Activated CD4-positive, alpha-beta T cell treated with anti-CD3 and anti-CD28 coated beads, Interleukin-2, amount 10 ng/mL, durations not matched to agents 24 days and 14 days (primary cell): ENCODE measurements at regions not wholly inside any gene's neighbourhood (a gene's known extent, or its start where the extent isn't known, plus 50 kb on each side); places are given as distances from the start of the nearest gene placed in this dataset.

Experiments
- DNase-seq: peaks from one replicate; pipeline ENCODE4 v3.0.0; 2022
- H3K27ac Mint-ChIP-seq: one replicate; pipeline ENCODE4 v1.8.0; 2022; ENCODE audit warnings: mild to moderate bottlenecking, mixed read lengths
- H3K27me3 Mint-ChIP-seq: one replicate; pipeline ENCODE4 v1.8.0; 2022; ENCODE audit warnings: mixed read lengths
- H3K36me3 Mint-ChIP-seq: one replicate; pipeline ENCODE4 v1.8.0; 2022; ENCODE audit warnings: low read depth, mild to moderate bottlenecking, mixed read lengths
- H3K4me1 Mint-ChIP-seq: one replicate; pipeline ENCODE4 v1.8.0; 2021; ENCODE audit warnings: mixed read lengths
- H3K4me3 Mint-ChIP-seq: one replicate; pipeline ENCODE4 v1.8.0; 2022; ENCODE audit warnings: mild to moderate bottlenecking, moderate library complexity, mixed read lengths
- H3K9me3 Mint-ChIP-seq: one replicate; pipeline ENCODE4 v1.8.0; 2021; ENCODE audit warnings: mixed read lengths
- intact Hi-C: fragments of 100-400 bp; cut with micrococcal nuclease; formaldehyde crosslinking; loops from one replicate; pipeline ENCODE4 v1.15.1; 2023

GRCh38 chr15:91469632-91470567, 369.8 kb downstream of the SV2B start:
- Mint-ChIP-seq H3K36me3 (peaks cover 3% of the 10 kb centered on the region), H3K4me1 (peaks cover 44% of the 10 kb centered on the region), H3K27ac (peak overlapping the region; percentile 84), H3K4me3 (peak overlapping the region; percentile 69), H3K27me3 (no peaks in the 10 kb centered on the region), H3K9me3 (no peaks in the 10 kb centered on the region)
- DNase-seq, result peak; percentile 88
- intact Hi-C loops, result loop anchor here (1.0 to 5.0 kb wide), 3 partner anchors 161 to 1157 kb away; no protein-coding TSS in a partner anchor

GRCh38 chr15:91471468-91471867, 371.4 kb downstream of the SV2B start:
- DNase-seq, result peak; percentile 64
- peaks cover 3% of the 10 kb centered on the region for H3K36me3 Mint-ChIP-seq
- H3K27ac Mint-ChIP-seq, result no peak overlapping the region
- no peaks in the 10 kb centered on the region for H3K27me3 Mint-ChIP-seq
- peak overlapping the region; percentile 38 for H3K4me3 Mint-ChIP-seq
- peaks cover 44% of the 10 kb centered on the region for H3K4me1 Mint-ChIP-seq
- intact Hi-C loops, result loop anchor here (5.0 kb wide), 1 partner anchor 1156 kb away; no protein-coding TSS in a partner anchor
- H3K9me3 Mint-ChIP-seq, result no peaks in the 10 kb centered on the region

DNA sequence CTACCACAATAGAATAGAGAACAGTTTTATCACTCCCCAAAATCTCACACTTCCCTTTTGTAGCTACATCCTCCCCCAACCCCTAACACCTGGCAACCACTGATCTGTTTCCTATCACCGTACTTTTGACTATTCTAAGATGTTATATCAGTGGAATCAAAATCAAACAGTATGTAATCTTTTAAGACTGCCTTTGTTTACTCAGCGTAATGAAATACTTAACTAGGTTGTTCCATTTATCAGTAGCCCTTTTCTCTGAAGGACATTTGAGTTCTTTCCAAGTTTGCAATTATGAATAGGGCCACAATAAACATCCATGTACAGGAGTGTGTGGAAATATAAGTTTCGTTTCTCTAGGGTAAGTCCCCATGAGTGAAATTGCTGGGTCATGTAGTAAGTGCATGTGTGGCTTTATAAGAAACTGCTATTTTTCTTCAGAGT, 372.3 kb downstream of the SV2B start:
- no peaks in the 10 kb centered on the region for H3K9me3 Mint-ChIP-seq
- intact Hi-C loops, result loop anchor here (2.0 to 5.0 kb wide), 2 partner anchors 234 to 1155 kb away; no protein-coding TSS in a partner anchor
- peaks cover 44% of the 10 kb centered on the region for H3K4me1 Mint-ChIP-seq
- H3K36me3 Mint-ChIP-seq, result peaks cover 3% of the 10 kb centered on the region
- no peaks in the 10 kb centered on the region for H3K27me3 Mint-ChIP-seq
- H3K27ac Mint-ChIP-seq, result peak overlapping the region; percentile 25
- DNase-seq, result peak; percentile 79
- H3K4me3 Mint-ChIP-seq, result peak overlapping the region; percentile 48

- no peak overlapping the region for H3K4me3 Mint-ChIP-seq
- H3K36me3 Mint-ChIP-seq, result peaks cover 3% of the 10 kb centered on the region
Observed at GRCh38 chr15:91473894-91474545, 374.0 kb downstream of the SV2B start.

DNA sequence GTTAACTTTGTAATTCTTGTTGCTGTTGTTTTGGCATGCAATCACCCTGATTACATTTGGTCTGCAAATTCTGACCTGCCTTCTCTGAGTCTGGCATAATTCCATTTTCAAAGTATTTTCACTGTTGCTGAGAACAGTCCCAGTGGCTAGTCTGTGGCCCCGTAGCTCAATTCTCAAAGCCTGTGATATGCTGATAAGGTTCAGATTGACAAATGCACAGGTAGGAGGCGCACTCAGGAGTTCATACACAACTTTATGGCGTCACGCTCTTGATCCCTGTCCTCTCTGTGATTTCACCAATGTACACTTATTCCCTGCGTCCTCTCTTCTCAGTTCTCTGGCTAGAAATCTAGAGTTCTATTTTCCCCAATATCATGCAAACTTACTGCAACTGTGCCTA, 376.6 kb upstream of the SLCO3A1 start:
- H3K4me1 Mint-ChIP-seq, result peaks cover 22% of the 10 kb centered on the region
- intact Hi-C loops, result no loop called here
- no peaks in the 10 kb centered on the region for H3K27me3 Mint-ChIP-seq
- no peak for DNase-seq
- H3K9me3 Mint-ChIP-seq, result no peaks in the 10 kb centered on the region
- peaks cover 2% of the 10 kb centered on the region for H3K36me3 Mint-ChIP-seq
- H3K4me3 Mint-ChIP-seq, result no peak overlapping the region
- H3K27ac Mint-ChIP-seq, result no peak overlapping the region

More at GRCh38 chr15:91473894-91474545, 374.0 kb downstream of the SV2B start:
- intact Hi-C loops, result loop anchor here (2.0 to 5.0 kb wide), 2 partner anchors 233 to 1153 kb away; no protein-coding TSS in a partner anchor
- Mint-ChIP-seq H3K27me3 (no peaks in the 10 kb centered on the region), H3K9me3 (no peaks in the 10 kb centered on the region), H3K27ac (no peak overlapping the region), H3K4me1 (peaks cover 36% of the 10 kb centered on the region)
- DNase-seq, result no peak

GRCh38 chr15:91478717-91479191, 374.8 kb upstream of the SLCO3A1 start:
- no peak overlapping the region for H3K4me3 Mint-ChIP-seq
- peak; percentile 44 for DNase-seq
- peaks cover 26% of the 10 kb centered on the region for H3K4me1 Mint-ChIP-seq
- peaks cover 2% of the 10 kb centered on the region for H3K36me3 Mint-ChIP-seq
- H3K27ac Mint-ChIP-seq, result no peak overlapping the region
- H3K27me3 Mint-ChIP-seq, result no peaks in the 10 kb centered on the region
- intact Hi-C loops, result no loop called here
- H3K9me3 Mint-ChIP-seq, result no peaks in the 10 kb centered on the region

GRCh38 chr15:91480426-91480825, 373.1 kb upstream of the SLCO3A1 start:
- intact Hi-C loops, result no loop called here
- H3K4me1 Mint-ChIP-seq, result peaks cover 33% of the 10 kb centered on the region
- no peaks in the 10 kb centered on the region for H3K36me3 Mint-ChIP-seq
- no peak overlapping the region for H3K27ac Mint-ChIP-seq
- H3K9me3 Mint-ChIP-seq, result peaks cover 3% of the 10 kb centered on the region
- H3K27me3 Mint-ChIP-seq, result no peaks in the 10 kb centered on the region
- no peak overlapping the region for H3K4me3 Mint-ChIP-seq
- DNase-seq, result no peak

DNA sequence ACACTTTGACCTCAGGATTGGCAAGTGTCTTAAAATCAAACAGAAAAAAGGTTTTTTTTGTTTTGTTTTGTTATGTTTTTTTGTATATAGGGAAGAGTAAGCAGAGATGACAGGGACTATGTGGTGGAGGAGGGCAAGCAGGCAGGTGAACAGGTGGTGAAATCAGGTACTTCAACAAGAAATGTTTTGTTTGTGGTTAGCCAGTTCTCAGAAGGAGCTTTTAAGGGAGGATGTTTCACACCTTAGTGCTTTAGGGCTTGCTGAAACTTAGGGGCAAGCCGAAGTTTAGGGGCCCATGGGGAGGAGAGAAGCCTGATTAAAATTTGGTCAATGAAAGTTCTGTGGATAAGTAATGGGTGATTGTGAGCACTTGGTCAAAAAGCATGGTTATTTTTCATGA, 370.7 kb upstream of the SLCO3A1 start:
- H3K4me3 Mint-ChIP-seq, result peak overlapping the region; percentile 46
- intact Hi-C loops, result no loop called here
- peak; percentile 70 for DNase-seq
- no peak overlapping the region for H3K27ac Mint-ChIP-seq
- H3K27me3 Mint-ChIP-seq, result no peaks in the 10 kb centered on the region
- no peaks in the 10 kb centered on the region for H3K36me3 Mint-ChIP-seq
- peaks cover 6% of the 10 kb centered on the region for H3K9me3 Mint-ChIP-seq
- peaks cover 33% of the 10 kb centered on the region for H3K4me1 Mint-ChIP-seq

- Mint-ChIP-seq H3K36me3 (no peaks in the 10 kb centered on the region), H3K27me3 (no peaks in the 10 kb centered on the region), H3K27ac (no peak overlapping the region), H3K4me1 (peaks cover 33% of the 10 kb centered on the region), H3K9me3 (peaks cover 6% of the 10 kb centered on the region), H3K4me3 (no peak overlapping the region)
- no peak for DNase-seq
- intact Hi-C loops, result no loop called here
Observed at GRCh38 chr15:91484141-91484540, 369.4 kb upstream of the SLCO3A1 start.

DNA sequence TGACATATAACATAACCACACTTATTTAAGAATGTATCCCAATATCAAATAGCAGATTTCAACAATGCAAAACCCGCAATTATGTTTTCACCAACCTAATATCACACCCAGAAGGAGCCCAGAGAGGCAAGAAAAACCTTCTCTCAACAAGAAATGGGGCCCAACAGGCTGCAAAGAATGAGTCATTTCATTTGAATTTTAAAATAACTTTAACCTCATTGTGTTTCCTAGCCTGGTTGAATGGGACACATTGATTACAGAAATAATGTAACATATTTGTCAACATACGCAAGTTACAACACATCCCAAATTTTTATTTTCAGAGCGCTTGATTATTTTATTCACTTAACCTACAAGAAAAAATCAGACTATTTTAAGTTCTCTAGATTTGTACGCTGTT, 365.1 kb upstream of the SLCO3A1 start:
- intact Hi-C loops, result no loop called here
- Mint-ChIP-seq H3K4me3 (no peak overlapping the region), H3K9me3 (peaks cover 6% of the 10 kb centered on the region), H3K36me3 (no peaks in the 10 kb centered on the region), H3K4me1 (peaks cover 14% of the 10 kb centered on the region), H3K27me3 (peaks cover 6% of the 10 kb centered on the region), H3K27ac (no peak overlapping the region)
- peak; percentile 6 for DNase-seq

GRCh38 chr15:91490211-91490610, 363.3 kb upstream of the SLCO3A1 start:
- Mint-ChIP-seq H3K27ac (no peak overlapping the region), H3K9me3 (peaks cover 5% of the 10 kb centered on the region), H3K36me3 (no peaks in the 10 kb centered on the region), H3K4me3 (no peak overlapping the region), H3K27me3 (peaks cover 6% of the 10 kb centered on the region), H3K4me1 (peaks cover 6% of the 10 kb centered on the region)
- intact Hi-C loops, result no loop called here
- no peak for DNase-seq

DNA sequence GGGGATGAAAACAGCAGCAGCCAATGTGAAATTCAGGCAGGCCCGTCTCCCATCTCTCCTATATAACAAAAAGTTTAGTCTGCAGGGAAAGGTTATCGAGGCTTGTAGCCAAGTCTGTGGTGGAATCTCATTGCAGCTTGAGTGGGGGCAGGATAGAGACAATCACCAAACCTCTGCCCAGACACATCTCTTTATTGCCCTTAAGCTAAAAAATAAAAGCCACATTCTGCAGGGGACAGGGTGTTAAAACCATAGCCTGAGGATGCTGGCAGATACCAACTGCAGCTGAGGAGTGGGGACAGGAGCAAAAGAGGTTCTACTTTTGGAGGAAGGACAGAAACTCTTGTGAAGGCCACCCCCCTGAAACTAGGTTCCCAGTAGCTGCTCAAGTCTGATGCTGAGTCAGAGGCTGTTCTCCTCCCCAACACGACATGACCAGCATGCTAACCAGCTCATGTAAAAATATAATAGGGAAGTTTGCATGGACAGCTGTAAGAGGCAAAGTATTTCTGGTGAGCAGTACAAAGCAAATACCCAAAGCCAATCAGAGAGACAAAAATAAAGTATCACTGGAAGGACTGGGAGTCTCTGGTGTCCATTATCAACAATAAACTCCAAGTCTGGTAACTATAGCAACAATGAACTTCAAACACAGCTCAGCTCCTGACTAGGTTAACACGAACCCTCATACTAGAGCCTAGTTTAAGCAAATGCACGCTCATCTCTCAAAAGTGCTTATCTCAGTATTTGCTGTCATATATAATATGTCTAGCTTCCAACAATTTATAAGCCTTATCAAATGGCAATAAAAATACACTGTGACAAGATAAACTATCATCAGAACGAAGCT, 362.2 kb upstream of the SLCO3A1 start:
- intact Hi-C loops, result no loop called here
- no peaks in the 10 kb centered on the region for H3K9me3 Mint-ChIP-seq
- H3K27me3 Mint-ChIP-seq, result peaks cover 8% of the 10 kb centered on the region
- DNase-seq, result peak; percentile 52
- no peaks in the 10 kb centered on the region for H3K36me3 Mint-ChIP-seq
- H3K4me1 Mint-ChIP-seq, result peaks cover 4% of the 10 kb centered on the region
- no peak overlapping the region for H3K27ac Mint-ChIP-seq
- H3K4me3 Mint-ChIP-seq, result no peak overlapping the region
